ENCODE measurements at regions not wholly inside any gene's neighbourhood (a gene's known extent, or its start where the extent isn't known, plus 50 kb on each side); places are given as distances from the start of the nearest gene placed in this dataset.

DNA sequence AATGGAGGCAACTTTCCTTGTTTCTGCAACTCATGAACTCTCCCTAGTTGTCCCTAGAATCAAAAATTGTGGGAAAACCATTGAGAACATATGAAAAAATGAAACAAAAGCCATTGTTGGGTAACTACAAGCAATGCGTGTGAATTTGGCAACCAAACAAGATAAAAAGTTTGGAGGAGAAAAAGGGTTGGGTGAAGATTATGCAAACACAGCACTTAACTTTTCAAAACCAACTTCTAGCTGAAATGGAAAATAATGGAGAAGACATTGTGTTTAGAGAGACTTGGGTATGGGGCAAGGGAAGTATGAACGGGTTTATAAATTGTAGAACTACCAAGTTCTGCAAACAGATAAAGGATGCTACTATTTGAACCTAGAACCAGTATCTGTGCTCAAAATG is 89.0 kb upstream of the SVIL start:
- Histone ChIP-seq H3F3A (ENCODE audit: low read depth) (no peaks in the 10 kb centered on the region), H3K9me3 (ENCODE audit: insufficient read depth, low read depth, low read length) (peaks cover 15% of the 10 kb centered on the region; the same call in 1 of the 2 replicates), H4K20me1 (ENCODE audit: insufficient read depth, low read length, poor library complexity, severe bottlenecking) (no peaks in the 10 kb centered on the region), H3K9me2 (replicated peaks; ENCODE audit: low read depth, low read length) (no peaks in the 10 kb centered on the region), H3K79me2 (ENCODE audit: insufficient read depth, low read length) (peaks cover 25% of the 10 kb centered on the region), H3K4me1 (ENCODE audit: insufficient read depth, low read length, poor library complexity, severe bottlenecking) (peaks cover 4% of the 10 kb centered on the region), H3K4me3 (ENCODE audit: low read length, poor library complexity, severe bottlenecking) (no peak overlapping the region), H2AFZ (ENCODE audit: low read length) (no peak overlapping the region), H3K27me3 (ENCODE audit: insufficient read depth, low read length, poor library complexity, severe bottlenecking) (no peaks in the 10 kb centered on the region), H3K36me3 (ENCODE audit: insufficient read depth, low read length) (no peaks in the 10 kb centered on the region), H3K4me2 (ENCODE audit: low read depth, low read length, poor library complexity, severe bottlenecking) (peak overlapping the region; percentile 23), H3K9ac (ENCODE audit: low read depth, low read length, poor library complexity, severe bottlenecking) (no peak overlapping the region)
- no peak for TF ChIP-seq EZH2phosphoT487 (IDR thresholded peaks at IDR 0.05; ENCODE audit: borderline replicate concordance)
- TF ChIP-seq, protein P1, sequence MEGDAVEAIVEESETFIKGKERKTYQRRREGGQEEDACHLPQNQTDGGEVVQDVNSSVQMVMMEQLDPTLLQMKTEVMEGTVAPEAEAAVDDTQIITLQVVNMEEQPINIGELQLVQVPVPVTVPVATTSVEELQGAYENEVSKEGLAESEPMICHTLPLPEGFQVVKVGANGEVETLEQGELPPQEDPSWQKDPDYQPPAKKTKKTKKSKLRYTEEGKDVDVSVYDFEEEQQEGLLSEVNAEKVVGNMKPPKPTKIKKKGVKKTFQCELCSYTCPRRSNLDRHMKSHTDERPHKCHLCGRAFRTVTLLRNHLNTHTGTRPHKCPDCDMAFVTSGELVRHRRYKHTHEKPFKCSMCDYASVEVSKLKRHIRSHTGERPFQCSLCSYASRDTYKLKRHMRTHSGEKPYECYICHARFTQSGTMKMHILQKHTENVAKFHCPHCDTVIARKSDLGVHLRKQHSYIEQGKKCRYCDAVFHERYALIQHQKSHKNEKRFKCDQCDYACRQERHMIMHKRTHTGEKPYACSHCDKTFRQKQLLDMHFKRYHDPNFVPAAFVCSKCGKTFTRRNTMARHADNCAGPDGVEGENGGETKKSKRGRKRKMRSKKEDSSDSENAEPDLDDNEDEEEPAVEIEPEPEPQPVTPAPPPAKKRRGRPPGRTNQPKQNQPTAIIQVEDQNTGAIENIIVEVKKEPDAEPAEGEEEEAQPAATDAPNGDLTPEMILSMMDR (conservative IDR thresholded peaks at IDR 0.05; ENCODE audit: low read length): no peak

DNA sequence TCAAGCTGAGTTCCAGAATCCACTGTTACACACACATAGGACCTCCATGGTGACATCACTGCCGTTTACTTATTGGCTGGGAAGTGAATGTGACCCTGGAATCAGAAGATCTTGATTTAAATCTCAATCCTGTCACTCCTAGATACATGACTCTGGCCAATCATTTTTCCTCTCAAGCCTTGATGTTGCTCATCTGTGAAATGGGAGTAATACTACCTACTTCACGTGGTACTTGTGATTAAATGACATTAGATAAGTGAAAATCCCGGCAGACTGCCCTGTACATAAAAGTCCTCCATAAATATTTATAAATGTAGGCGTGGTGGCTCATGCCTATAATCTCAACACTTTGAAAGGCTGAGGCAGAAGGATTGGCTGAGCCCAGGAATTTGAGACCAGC is 88.0 kb upstream of the SVIL start:
- Histone ChIP-seq H3K9me2 (replicated peaks; ENCODE audit: low read depth, low read length) (no peaks in the 10 kb centered on the region), H3K79me2 (ENCODE audit: insufficient read depth, low read length) (peaks cover 21% of the 10 kb centered on the region), H3K27me3 (ENCODE audit: insufficient read depth, low read length, poor library complexity, severe bottlenecking) (no peaks in the 10 kb centered on the region), H3K36me3 (ENCODE audit: insufficient read depth, low read length) (no peaks in the 10 kb centered on the region), H3K9me3 (ENCODE audit: insufficient read depth, low read depth, low read length) (peaks cover 15% of the 10 kb centered on the region; the same call in 1 of the 2 replicates), H3K4me2 (ENCODE audit: low read depth, low read length, poor library complexity, severe bottlenecking) (no peak overlapping the region), H3K4me3 (ENCODE audit: low read length, poor library complexity, severe bottlenecking) (no peak overlapping the region), H3K9ac (ENCODE audit: low read depth, low read length, poor library complexity, severe bottlenecking) (no peak overlapping the region), H3K4me1 (ENCODE audit: insufficient read depth, low read length, poor library complexity, severe bottlenecking) (no peaks in the 10 kb centered on the region), H3F3A (ENCODE audit: low read depth) (no peaks in the 10 kb centered on the region), H4K20me1 (ENCODE audit: insufficient read depth, low read length, poor library complexity, severe bottlenecking) (no peaks in the 10 kb centered on the region), H2AFZ (ENCODE audit: low read length) (no peak overlapping the region)
- TF ChIP-seq, protein P1 (conservative IDR thresholded peaks at IDR 0.05; ENCODE audit: low read length): no peak

DNA sequence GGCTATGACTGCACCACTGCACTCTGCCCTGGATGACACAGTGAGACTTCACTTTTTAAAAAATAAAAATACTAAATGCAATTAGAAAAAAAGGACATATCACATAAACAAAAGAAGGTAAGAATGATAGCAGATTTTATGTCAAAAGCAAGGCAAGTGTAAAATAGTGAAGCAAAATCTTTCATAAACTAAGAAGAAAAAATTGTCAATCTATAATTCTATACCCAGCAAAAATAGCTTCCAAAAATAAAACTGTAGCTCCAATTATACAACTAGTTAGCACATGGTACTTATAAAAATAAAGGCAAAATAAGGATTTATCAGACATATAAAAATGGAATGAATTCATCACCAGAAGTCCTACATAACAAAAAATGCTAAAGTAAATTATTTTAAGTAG is 85.4 kb upstream of the SVIL start:
- no peak for TF ChIP-seq EZH2phosphoT487 (IDR thresholded peaks at IDR 0.05; ENCODE audit: borderline replicate concordance)
- TF ChIP-seq, protein P1 (conservative IDR thresholded peaks at IDR 0.05; ENCODE audit: low read length): no peak
- Histone ChIP-seq H3K36me3 (ENCODE audit: insufficient read depth, low read length) (no peaks in the 10 kb centered on the region), H3K9me2 (replicated peaks; ENCODE audit: low read depth, low read length) (no peaks in the 10 kb centered on the region), H2AFZ (ENCODE audit: low read length) (no peak overlapping the region), H3K4me1 (ENCODE audit: insufficient read depth, low read length, poor library complexity, severe bottlenecking) (no peaks in the 10 kb centered on the region), H4K20me1 (ENCODE audit: insufficient read depth, low read length, poor library complexity, severe bottlenecking) (no peaks in the 10 kb centered on the region), H3K79me2 (ENCODE audit: insufficient read depth, low read length) (peaks cover 14% of the 10 kb centered on the region; the same call in 1 of the 2 replicates), H3K4me2 (ENCODE audit: low read depth, low read length, poor library complexity, severe bottlenecking) (no peak overlapping the region), H3K4me3 (ENCODE audit: low read length, poor library complexity, severe bottlenecking) (no peak overlapping the region), H3F3A (ENCODE audit: low read depth) (no peaks in the 10 kb centered on the region), H3K9ac (ENCODE audit: low read depth, low read length, poor library complexity, severe bottlenecking) (no peak overlapping the region), H3K27me3 (ENCODE audit: insufficient read depth, low read length, poor library complexity, severe bottlenecking) (no peaks in the 10 kb centered on the region), H3K9me3 (ENCODE audit: insufficient read depth, low read depth, low read length) (peaks cover 15% of the 10 kb centered on the region; the same call in 1 of the 2 replicates)

Measured in Loucy (cell line).